ENCODE measurements at regions not wholly inside any gene's neighbourhood (a gene's known extent, or its start where the extent isn't known, plus 50 kb on each side); places are given as distances from the start of the nearest gene placed in this dataset.
"Not testable (repeated sequence)": the region's sequence is repeated elsewhere in the genome, so short reads cannot be mapped to it uniquely, and the experiment has no call there.

- DNase-seq: no peak
Measured at GRCh38 chr1:60709426-60709825, 372.9 kb upstream of the NFIA start.

GRCh38 chr1:60705026-60705425 lies 377.3 kb upstream of the NFIA start:
- no peak for DNase-seq

DNA sequence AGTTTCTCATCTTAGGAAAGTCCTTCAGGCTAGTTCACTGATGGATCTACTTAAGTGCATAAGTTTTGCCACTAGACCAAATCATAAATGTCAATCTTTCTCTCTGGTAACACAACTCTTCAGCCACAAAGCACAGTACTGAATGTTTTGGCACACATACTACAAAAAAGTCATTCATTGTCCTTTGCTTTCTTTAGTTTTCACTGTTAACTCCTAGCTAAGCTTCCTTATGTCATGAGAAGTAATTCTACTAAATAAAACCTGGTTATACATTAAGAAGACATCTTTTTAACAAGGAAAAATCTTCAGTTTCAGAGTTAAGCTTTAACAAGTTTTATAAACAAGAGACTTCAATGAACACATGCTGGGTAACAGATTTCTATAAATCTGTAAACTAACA lies 379.2 kb upstream of the NFIA start:
- no peak for DNase-seq

- no peak for DNase-seq
Measured at GRCh38 chr1:60699325-60699724, 383.0 kb upstream of the NFIA start.

DNA sequence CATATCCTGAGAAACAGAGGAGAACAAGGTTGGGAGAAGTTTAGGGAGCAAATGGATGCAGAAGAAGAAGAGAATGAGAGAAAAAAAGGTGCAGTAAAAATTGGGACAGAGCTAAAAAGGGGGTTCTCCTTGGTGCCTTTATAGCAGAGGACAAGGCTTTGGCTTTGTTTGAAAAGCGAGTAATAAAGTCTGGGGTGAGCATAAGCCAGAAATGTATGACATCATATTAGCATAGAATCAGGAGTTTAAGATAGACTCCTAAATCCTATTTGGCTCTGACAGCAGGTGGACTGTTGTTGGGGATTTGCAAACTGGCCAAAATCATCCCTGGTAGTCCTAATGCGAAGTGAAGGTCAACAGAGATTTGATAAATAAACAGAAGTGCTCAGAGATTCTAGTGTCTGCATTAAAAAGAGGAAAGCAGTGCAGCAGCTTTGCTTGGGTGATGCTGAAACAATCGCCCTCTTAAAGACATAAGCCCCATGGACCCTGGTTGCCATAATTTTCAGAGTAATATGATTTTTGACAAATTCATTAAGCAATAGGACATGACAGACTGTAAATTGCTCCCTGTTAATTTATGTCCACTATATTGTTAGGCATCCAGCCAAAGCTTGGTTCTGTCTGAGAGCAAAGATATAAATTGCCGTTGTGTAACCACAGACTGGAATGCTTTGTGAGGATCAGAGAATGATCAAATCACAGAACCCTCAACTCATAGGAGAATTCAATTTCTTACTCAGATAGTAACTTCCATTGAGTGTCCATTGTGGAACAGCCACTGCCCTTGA lies 385.0 kb upstream of the NFIA start:
- DNase-seq: peak in 1 of 2 experiments; percentile 52

- DNase-seq: no peak
Measured at GRCh38 chr1:60696512-60696911, 385.8 kb upstream of the NFIA start.

GRCh38 chr1:60695716-60696171 lies 386.6 kb upstream of the NFIA start:
- peak in 1 of 2 experiments; percentile 56 for DNase-seq

- DNase-seq: no peak
Measured at GRCh38 chr1:60694980-60695379, 387.4 kb upstream of the NFIA start.

- no peak for DNase-seq
Measured at GRCh38 chr1:60692031-60692430, 390.3 kb upstream of the NFIA start.

GRCh38 chr1:60688221-60688620 lies 394.1 kb upstream of the NFIA start:
- DNase-seq: not testable (repeated sequence)

DNA sequence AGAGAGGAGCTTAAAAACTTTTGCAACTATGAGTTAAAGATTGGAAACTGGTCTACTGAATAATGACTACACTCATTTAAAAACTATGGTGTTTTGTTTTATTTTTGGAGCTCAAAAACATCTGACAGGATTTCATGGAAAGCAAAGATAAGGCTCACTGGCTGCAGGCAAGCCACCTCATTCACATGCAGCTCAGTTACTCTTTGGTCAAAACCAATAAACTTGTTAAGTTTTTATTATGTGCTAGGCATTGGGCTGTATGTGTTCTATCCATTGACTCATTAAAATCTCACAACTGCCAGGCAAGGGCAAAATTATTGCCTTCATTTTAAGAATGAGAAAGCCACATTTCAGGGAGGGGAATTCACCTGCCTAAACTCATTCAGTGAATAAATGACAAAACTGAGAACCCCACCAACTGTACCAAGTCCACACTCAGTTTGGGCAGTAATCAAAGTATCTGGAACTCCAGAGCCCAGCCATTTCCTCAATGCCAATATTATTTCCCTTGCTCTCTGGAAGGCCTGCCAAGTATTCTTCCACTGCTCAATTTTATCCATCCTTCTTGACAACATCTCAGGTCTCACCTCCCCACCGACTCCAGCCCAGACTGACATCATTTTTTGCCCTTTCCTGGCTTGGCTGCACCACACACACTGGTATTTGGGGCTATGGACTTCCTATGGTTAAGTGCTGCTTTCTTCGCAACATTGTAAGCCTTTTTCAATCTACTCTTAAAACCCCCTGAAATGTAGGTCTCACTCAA lies 401.1 kb upstream of the NFIA start:
- no peak for DNase-seq

DNA sequence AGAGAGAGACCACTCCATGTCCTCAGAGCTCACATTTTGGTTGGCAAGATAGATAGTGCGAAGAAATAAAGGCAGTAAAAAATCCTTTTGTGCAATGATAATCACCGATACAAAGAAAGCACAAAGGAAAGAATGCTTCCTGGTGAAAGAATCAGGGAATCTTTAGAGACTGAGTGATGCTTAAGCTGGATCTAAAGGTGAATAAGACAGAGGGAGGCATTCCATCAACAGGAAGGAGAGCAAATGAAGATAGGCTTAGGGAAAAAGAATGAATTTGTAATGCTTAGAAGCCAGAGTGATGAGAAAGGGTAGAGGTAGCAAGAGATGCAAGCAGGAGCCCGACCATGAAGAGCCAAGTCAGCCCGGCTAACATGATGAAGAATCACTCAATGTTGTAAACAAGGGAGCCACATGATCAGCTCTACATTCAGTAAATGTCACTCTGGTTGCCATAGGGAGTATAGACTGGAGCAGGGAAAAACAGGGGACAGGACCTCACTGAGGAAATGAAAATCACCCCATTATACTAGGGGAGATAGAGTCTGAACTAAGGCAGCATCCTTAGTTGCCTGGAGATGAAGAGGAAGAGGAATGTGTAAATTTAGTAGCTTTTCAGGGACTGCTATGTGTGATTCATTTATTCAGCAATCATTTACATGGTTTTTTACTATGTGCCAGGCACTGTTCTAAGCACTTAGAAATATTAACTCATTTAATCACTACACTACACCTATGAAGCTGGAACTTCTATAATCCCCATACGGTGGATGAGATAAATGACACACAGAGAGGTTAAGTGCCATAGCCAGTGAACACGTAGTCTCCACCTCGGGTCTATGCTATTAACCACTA lies 402.6 kb upstream of the NFIA start:
- no peak for DNase-seq

DNA sequence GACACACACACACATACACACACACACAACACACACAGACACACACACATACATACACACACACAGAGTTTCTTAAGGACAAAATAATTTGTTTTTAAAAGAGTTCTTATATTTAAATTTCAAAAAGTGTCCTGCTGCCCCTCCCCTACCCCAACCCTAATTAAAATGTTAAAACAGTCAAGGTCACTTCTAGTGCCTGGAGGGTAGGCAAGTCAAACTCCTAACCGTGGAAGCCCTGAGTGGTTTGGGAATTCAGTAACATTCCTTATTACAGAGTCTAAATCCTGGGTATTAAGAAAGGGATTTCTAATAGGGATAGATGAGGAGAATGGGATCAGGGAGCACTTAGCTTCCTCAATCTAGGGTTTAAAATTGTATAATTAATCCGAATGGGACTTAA lies 403.6 kb upstream of the NFIA start:
- DNase-seq: no peak

- no peak for DNase-seq
Measured at GRCh38 chr1:60678391-60678790, 404.0 kb upstream of the NFIA start.

DNA sequence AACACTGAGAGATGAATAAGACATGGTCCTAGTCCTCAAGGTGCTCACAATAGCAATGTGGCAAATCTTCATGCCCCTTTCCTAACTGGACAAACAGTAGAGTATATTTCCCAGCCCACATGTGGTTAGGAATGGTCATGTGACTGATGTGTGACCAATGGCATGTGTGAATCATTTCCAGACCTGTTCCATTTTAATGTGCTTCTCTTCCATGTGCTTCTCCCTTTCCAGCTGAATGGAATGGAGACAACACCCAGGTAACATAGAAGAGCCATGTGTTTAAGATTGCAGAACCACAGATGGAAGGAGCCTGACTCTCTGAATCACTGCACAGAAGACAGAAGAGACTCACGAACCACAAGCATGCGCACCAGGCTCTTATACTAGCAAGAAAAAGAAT lies 409.9 kb upstream of the NFIA start:
- DNase-seq: no peak

DNA sequence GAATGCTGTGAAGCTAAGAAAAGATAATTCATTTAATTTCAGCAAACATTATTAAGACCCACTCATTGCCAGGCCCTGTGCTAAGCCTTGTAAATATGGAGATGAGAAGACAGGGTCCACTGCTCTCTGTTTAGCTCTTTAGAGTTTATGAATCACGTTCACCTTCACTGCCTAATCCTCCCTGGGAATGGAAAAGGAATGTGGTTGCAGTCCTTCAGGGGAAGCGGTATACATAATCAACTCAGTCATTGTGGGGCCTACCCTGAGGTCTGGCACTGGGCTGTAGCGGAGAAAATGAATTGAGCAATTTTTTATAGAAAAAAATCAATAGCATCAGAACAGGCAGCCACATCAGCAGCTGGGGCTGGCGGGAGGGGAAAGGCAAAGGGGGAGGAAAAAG lies 412.1 kb upstream of the NFIA start:
- DNase-seq: no peak

GRCh38 chr1:60668585-60668984 lies 413.8 kb upstream of the NFIA start:
- no peak for DNase-seq

DNA sequence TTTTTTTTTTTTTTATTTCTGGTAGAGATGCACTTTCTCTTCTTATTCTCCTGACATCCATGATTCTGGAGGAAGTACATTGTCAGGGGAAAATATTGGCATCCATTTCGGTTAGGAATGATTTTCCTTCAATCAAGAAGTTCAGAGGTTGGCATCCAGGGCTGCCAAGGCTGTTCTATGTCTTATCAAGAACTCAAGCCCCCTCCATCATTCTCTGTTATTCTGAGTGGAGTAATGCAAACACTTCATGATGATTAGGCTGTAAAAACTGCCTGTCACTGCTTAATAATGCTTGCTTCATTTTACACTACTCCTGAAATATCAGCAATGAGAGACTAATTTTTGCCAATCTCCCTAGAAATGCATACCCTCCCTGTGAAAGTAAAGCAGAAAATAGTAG lies 417.1 kb upstream of the NFIA start:
- no peak for DNase-seq

- DNase-seq: no peak
Measured at GRCh38 chr1:60664086-60664625, 418.2 kb upstream of the NFIA start.

DNA sequence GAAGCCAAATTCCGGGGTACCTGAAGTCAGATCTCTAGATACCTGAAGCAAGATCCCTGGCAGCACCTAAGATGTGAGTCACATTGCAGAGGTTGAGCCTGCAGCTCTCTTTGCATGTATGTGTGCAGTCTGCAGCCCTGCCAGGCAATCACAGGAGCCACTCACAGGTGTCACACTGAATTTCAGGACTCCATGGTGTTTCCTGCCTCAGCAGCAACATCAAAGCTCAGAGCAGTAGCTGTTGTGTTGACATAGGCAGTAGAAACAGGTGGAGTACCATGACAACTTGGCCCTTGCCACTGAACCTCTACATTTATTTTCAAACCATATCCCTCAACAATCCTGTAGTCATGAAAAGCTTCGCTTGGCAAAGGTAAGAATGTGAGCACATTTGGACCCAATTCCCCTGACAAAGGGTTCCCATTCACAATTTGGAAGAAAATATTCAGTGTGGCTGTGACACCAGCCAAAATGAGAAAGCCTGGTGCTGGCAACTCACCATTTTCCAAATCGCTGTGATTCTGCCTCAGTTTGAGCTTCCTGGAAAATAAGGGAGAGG lies 419.8 kb upstream of the NFIA start:
- DNase-seq: peak in 1 of 2 experiments; percentile 36

DNA sequence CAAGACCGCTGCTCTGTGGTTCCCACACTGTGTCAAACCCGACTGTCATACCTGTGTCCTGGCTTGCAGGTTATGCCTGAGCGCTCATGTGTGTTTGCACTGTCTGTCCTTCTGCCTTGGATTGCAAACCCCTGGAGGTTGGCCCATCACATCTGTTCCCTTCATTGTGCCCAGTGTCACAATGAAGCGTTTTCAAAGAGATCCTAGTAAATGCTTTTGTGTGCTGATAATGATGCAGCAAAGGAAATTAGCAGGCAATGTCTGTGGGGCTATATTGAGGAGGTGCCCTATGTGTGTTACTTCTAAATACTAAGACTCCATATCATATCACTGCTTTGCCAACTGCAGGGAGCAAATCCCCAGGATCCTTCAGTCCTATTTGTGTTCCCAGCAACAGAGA lies 424.4 kb upstream of the NFIA start:
- DNase-seq: no peak

- no peak for DNase-seq
Measured at GRCh38 chr1:60655679-60656355, 426.5 kb upstream of the NFIA start.
